ENCODE measurements at regions not wholly inside any gene's neighbourhood (a gene's known extent, or its start where the extent isn't known, plus 50 kb on each side); places are given as distances from the start of the nearest gene placed in this dataset.
"Not testable (repeated sequence)": the region's sequence is repeated elsewhere in the genome, so short reads cannot be mapped to it uniquely, and the experiment has no call there.

DNA sequence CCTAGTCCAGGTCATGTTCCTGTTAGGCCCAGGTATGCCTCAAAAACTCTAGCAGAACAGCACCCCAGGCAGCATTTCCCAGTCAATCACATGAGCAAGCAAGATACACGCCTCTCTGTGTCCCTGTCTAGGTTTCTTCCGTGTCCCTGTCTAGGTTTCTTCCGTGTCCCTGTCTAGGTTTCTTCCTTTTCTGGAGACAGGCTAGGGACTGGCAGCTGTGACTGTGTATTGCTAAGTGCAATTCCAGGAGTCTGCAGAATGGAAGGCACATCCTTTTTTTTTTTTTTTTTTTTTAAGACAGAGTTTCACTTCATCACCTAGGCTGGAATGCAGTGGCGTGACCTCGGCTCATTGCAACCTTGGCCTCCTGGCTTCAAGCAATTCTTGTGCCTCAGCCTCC, 77.6 kb downstream of the SETD4 start:
- DNase-seq = no peak

DNA sequence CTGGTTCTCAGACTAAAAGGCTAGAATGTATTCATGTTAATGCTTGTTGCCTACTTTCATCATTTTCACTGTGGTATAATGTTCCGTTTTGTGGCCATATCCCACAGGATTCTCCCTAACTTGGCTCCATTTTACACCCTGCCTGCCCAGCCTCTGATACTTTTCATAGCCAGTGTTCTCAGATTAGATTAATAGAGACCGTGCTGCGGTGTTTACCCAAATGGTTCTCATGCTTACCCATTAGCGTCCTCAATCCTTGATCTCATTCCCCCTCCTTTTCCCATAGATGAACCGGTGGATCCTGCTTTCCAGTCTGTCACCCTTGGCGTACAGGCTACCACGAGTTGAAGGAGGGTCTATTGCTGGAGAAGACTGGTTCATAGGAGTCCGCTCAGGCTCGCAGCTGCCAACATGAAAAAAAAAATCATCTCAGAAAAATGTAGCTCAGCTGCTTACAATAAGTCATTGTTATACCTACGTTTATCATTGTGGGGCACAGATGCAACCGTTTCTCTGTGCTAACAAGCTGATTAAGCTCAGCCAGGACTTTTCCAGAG, 78.7 kb downstream of the SETD4 start:
- DNase-seq = no peak

DNA sequence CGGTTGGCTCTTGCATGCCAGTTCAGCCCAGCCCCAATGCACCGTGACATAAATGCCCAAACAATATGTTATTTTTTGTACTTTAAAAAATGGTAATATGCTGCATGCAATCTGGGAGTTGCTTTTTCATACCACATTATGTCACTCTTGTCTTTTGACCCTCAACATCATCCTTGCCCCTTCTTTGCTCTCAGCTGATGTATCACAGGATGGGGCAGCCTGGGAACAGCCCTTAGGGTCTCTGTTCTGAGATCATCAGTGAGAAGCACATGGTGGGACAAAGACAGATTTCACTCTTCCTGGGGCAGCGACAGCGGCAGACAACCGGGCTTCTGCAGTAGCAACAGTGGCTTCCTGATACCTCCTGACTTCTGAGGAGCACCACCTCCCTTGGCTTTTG, 79.5 kb downstream of the SETD4 start:
- DNase-seq = no peak

DNA sequence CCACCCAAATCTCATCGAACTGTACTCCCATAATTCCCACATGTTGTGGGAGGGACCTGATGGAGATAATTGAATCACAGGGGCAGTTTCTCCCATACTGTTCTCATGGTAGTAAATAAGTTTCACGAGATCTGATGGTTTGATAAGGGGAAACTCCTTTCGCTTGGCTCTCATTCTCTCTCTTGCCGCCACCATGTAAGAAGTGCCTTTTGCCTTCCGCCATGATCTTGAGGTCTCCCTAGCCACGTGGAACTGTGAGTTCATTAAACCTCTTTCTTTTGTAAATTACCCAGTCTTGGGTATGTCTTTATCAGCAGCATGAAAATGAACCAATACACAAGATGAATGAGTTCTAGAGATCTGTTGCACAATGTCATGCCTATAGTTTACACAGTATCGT, 82.5 kb downstream of the SETD4 start:
- not testable (repeated sequence) for DNase-seq

DNA sequence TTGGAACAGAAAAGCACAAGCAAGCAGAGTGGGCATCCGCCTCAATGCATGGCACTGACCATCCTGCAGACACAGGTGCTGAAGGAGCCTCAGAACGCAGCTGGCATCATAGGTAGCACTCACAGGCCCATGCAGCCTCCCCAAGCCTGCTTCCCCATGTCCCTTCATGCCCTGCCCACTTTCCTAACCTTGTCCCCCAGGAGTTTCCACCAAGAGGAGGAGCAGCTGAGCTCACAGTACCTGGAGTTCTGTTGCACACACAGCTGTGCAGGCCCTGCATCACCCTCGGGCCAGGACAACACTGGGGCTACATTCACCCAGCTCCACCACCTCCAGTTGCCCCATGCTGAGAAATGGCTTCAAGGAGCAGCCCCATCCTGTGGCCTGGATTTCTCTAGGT, 83.4 kb downstream of the SETD4 start:
- DNase-seq = no peak

DNA sequence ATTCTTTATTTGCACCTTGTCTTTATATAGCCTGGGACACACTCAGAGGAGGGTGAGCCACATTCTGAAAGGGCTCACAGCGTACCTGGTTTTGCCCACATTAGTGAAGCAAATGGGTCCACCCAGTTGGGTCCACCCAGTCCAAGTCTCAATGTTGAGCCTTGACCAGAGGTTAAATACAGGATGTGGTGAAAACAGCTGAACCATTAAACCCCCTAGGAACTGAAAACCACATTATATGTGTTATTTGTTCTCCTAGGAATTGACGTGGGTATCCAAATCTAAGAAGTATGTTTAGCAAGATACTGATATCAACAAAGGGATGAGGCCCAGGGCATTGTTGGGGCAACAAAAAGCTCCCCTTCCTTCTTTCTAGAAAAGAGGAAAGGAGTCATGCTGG, 83.8 kb downstream of the SETD4 start:
- DNase-seq = no peak

DNA sequence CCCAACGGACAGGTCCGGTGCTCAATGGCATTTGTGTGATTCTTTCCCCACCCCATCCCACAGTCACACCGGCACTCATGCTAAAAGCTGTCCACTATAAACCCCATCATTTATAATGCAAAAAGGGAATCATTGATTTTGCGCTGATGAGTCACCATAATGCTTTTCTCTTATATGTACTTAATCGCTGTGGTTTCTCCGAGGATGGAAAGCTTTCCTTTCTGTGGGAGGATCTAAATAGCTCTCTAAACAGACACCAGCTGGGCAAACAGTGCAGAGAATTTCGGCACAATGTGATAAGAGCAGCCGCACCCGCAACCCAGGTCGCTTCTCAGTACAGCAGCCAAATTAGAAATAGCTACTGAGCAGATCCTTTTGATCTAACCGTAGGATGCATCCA, 85.6 kb downstream of the SETD4 start:
- DNase-seq = no peak

DNA sequence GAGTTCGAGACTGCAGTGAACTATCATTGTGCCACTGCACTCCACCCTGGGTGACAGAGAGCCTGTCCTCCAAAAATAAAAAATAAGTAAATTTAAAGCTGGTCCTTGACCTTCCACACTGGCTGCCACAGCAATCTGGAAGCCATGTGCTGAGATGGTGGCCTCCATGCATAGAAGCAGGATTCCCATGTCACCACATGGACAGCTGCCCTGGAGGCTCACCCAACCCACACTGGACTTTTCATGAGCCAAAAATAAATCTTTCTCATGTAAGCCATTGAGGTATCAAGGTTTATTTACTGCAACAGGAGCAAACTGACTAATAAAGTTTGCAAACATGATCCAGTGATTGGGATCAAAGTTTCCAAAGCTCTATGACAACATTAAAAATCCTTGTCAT, 88.5 kb downstream of the SETD4 start:
- DNase-seq = no peak

DNA sequence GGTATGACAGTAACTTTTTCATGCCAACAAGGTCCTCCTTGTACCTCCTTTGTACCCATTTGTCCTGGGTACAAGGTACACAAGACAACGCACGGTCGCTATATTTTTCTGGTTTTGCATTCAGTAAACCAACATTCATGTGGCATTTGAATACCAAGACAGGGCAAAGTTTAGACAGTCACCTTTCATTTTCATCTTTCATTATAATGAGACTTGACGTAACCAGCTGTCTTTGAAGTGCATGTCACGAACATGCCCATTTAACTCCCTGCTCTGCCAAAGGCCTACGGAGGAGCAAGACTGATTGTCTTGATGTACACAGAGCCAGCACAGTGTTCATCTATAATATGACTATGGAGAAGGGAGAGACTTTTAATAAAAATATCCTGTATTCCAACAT, 91.0 kb downstream of the SETD4 start:
- no peak for DNase-seq

DNA sequence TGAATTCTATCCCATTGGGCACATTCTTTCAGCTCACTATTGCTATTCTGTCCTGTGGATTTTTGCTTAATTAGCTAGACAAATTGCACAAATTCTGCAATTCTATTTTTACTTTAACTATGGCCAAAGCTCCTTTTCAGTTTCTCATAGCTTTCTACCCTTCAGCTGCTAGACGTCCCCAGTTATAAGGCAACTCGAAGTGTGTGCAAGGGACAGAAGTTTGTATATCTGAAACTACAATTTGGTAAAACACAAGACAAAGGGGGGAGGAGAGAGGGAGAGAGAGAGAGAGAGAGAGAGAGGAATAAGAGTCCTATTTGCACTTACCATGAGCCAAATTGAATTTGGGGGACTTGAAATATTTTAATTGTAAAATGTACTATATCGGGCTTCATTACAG, 91.8 kb downstream of the SETD4 start:
- DNase-seq = no peak

DNA sequence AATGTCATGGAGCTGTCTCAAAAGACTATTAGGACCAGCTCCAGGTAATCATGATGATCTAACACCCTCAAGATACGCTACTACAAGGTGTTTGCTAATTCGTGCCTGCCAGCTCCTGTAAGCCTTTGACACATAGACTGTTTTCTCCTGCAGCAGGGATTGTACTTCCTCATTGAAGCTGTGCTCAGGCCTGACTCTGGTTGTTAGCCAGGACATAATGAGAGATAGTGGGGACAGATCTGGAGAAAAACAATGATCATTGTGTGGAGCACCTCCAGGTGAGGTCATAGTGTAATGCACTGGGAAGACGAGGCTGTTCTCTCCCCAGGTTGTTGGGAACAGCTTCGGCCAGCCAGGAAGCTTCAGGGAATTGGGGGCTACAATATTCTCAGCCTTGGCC, 94.6 kb downstream of the SETD4 start:
- no peak for DNase-seq

DNA sequence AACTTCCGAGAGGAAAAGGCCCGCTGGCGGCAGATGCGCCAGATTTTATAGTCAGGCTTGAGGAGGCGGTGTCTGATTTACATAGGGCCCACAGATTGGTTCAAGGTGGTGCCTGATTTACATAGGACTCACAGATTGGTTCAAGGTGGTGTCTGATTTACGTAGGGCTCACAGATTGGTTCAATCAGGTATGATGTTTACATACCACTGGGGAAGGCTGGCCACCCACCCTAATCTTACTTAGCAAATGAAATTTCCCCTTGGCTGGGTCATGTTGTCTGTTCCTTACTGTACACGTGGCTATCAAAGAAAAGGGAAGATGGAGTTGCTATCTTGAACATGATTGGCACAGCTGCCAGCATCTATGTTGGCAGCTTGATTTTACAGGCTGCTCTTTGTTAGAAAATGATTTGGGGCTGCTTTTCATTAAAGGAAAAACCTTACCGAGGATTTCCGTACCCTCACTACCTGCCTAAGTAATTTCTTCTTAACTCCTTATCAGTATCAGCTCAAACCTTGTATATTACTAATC, 96.3 kb downstream of the SETD4 start:
- no peak for DNase-seq

DNA sequence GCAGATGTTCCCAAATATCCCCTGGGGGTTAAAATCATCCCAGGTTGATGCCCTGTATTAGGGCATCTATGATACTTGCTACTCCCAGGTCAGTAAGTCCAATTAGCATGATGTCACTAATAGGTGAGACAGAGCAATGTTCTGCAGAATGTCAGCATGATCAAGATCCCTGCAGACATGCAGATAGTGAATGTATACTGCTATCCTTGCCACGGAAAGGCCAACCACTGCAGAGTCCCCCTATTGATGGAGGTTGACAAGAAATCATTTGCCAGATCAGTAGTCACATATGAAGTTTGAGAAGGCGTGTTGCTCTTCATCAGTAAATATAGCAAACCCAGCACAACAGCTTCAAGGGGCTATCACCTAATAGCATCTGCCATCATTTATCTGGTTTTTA, 97.4 kb downstream of the SETD4 start:
- no peak for DNase-seq

DNA sequence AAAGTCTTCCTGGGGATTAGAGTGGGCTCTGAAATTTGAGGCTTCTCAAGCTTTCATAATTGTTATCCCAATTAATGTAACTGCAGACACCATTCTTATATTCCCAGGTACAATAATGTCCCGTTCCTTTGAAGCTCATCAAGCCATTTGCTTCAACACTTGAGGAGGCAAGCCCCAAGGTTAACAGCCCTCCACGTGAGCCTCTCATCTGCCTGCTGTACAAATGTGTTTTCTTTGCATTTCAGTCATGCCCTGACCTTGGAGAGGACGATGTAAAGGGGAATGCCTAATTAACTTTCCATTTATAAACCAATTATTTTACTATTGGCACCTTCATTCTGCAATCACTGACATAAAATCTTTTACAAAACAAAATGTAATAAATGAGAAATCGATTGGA, 106.3 kb downstream of the SETD4 start:
- DNase-seq = no peak

DNA sequence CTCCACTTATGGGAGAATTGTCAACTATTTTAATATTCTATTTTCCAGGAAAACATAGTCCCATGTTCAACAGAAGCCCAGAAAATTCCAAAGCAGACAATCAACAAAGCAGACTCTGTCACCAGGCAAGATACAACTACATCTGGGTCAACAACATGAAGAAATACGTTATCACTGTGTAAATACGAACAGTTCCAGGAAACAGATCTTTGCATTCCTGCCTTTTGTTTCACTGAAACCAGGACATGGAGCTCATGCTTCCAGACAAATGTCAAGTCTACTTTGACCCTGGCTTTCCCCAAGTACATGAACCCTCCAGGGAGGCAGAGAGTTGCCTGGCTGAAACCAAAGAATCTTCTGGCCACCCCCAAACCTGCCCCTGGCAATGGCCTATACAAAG, 106.7 kb downstream of the SETD4 start:
- no peak for DNase-seq

DNA sequence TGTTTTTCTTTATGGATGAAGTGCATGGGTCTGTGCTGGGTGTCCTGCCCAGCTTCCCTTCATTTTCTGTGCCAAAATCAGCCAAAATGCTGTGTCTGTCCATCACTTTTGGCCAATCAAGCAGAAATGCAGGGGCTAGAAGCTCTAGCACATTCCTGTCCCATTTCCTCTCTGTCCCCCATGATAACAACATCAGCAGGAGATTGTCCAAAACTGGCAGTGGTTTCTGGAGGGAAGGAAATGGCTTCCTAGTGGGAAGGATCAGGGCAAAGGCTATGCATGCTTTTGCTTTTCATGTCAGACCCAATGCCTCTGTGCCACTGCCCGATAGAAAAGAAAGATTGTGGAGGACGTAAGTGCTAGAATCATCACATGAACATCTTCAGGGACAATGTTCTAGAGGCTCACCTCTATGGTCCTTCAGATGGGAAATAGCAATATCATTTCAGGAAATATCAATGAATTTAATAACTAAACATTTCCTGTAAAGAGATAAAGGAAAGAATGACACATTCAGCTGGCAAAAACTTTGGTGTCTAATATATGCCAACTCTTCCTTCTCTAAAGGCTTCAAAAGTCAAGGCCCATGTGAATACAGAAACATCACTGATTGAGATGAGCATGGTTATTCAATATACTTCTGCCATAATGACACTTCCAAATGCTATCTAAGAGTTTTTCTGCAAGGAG, 107.5 kb downstream of the SETD4 start:
- no peak for DNase-seq

DNA sequence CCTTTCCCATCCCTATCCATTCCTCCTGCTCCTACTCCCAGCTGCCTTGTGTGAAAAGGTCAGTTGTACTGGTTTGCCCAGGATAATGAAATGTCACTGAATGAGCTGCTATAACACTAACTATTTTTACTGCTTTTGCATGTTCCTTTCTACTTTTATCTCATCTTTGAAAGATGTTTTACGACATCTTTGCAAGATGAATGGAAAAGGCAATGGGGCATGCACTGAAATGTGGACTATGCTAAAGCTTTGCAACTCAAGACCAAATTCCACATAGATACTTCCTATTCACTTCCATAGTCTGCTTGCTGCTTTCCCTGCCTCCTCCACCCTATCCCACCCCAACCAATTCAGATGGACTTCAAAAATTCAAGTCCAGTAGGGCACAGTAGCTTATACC, 111.3 kb downstream of the SETD4 start:
- DNase-seq = no peak

DNA sequence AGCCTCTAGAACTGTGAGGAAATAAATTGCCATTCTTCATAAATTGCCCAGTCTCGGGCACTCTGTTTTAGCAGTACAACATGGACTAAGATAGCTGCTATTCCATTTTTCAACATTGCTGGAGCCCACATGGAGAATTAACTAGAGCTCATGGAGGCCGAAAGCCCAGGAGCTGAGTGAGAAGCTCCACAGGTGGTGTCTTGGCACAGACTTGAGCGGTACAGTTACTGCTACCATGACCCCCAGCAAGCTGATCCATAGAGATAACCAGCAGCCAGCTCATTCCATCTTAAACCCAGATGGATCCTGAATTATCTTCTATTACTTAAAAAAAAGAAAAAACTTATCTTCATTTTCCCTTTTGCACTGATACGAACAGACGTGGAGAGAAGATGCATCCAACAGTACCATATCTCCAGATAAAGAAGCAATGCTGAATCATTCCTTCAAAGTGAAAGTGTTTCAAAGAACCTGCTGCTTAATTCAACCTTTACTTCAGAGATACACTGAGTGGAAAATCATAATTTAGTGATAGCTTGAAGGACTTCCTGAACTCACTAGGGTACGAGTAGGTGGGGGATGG, 115.1 kb downstream of the SETD4 start:
- DNase-seq = no peak

DNA sequence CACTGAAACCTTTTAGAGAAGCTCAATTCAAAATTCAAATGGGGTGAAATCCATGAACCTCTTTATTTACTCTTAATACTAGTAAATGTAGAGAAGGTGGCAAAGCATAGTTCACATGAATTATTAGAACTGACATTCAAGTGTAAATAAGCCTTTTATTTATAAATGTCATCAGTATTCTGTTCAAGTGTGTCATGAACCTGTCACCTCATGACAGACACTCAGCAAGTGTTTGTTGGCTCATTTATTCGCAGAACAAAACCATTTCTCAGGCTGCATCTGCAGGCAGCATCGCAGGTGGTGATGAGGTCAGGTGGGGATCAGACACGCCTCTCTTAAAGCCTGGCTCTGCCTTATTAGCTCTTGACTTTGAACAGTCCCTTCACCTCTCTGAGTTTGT, 116.6 kb downstream of the SETD4 start:
- DNase-seq = no peak

DNA sequence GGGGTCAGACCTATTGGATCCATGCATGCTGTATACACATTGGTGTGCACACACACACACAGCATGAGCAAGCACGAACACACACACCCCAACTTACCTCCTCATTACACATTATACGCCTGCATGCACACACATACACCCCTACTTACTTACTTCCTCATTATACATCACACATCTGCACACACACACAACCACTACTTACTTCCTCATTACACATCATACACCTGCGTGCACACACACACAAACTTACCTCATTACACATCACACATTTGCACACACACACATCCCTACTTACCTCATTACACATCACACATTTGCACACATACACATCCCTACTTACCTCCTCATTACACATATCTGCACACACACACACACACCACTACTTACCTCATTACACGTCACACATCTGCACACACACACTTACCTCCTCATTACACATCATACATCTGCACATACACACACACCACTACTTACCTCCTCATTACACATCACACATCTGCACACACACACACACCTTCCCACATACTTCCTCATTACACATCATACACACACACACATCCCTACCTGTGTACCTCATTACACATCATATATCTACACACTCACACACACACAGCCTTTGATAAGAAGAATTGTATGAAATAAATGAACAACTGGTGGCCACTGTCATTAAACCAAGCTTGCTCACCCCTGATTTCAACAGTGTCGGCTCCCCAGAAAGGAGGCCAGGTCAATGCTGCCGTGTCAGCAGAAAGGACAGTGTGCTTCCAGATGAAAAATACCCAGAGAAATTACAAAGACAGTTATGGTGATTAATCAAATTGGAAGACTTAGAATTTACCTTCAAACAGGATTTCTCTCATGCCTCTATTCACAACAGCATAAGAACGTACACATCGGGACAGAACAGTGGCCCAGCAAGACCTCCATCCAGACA, 117.8 kb downstream of the SETD4 start:
- DNase-seq = no peak

DNA sequence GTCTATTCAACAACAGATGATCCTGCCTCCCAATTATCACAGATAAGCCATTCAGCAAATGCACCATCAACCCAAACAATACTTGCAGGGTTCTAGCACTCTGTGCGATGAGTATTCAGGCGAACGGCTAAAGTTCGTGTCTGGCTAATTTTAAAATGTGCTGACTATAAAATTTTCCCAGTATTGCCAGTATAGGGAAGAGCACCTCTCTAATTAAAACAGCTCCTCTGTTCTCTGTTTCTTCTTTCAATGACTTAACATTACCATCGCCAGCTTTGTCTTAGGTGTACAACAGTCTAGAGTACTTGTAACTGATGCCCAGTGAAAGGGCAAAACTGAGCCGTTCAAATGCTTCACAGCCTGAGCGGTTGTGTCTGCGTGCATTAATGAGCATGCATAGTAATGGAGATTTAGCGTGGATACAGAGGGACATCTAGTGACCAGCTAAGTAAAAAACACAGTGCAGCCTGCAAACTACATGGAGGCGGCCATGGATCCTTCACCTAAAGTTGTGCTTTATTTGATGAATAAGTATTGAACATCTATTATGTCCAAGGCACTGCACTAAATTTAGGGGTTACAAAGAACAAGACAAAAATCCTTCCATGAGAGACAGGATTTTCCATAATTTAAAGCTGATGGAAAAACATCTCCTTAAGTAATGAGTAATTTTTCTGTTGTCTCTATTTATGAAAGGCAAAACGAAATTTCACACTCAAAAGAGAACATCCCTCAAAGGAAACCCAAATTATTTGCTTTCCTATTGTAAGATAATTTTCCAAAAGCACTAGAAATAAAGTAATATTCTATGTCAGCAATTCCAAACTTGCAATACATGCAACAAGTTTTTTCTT, 120.0 kb downstream of the SETD4 start:
- DNase-seq = no peak

DNA sequence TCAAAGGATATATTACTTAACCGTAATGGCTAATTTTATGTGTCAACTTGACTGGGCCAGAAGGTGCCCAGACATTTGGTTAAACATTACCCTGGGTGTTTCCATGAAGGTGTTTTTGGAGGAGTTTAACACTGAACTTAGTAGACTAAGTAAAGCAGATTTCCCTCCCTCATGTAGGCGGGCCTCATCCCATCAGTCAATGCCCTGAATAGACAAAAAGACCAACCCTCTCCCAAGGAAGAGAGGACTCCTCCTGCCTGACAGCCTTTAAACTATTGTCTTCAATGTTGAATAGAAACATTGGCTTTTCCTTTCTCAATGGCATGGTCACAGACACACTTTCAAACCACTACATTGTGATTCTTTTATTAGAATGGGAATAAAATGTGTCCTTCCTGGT, 121.9 kb downstream of the SETD4 start:
- no peak for DNase-seq

DNA sequence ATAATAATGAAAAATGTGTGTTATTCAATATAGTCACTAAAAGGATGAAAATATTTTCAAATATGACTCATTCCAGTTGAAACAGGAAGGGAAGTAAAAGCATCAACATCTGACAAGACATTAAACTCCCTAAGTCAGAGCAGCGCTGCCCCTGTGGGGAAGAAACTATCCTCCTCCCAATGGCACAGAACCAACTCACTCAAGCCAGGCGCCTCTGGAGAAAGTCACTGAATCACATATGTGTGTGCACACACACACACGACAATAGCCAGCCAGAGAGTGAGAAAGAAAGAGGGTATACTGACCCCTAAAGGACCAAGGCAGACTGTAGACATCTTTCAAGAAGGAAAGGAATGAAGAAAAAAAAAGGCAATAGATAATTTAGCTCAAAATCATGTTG, 126.9 kb downstream of the SETD4 start:
- no peak for DNase-seq

Measured in activated CD4-positive, CD25-positive, alpha-beta regulatory T cell treated with anti-CD3 and anti-CD28 coated beads, Interleukin-2, amount 50 U/mL, for 72 hours (primary cell).